Right renal cortex interstitium (tissue), 3 donors: ENCODE measurements at regions not wholly inside any gene's neighbourhood (a gene's known extent, or its start where the extent isn't known, plus 50 kb on each side); places are given as distances from the start of the nearest gene placed in this dataset.
"Not testable (repeated sequence)": the region's sequence is repeated elsewhere in the genome, so short reads cannot be mapped to it uniquely, and the experiment has no call there.

Experiments
- DNase-seq, 3 donors: peaks; one replicate each; pipeline ENCODE4 v3.0.0-alpha.2; 2013; ENCODE audit warnings: low read depth in 3 of 3, low spot score in 2 of 3

- DNase-seq, result no peak
These were observed 224.4 kb upstream of the EXOC2 start for GRCh38 chr6:917296-917695.

DNA sequence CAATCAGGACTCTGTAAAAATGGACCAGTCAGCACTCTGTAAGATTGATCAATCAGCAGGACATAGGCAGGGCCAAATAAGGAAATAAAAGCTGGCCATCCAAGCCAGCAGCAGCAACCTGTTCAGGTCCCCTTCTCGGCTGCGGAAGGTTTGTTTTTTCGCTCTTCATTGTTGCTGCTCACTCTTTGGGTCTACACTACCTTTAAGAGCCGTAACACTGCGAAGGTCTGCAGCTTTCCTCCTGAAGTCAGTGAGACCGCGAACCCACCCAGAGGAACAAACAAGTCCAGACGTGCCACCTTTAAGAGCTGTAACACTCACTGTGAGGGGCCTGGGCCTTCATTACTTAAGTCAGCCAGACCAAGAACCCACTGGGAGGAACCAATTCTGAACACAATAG lies 223.2 kb upstream of the EXOC2 start:
- no peak for DNase-seq

- DNase-seq, result no peak
These were observed 220.2 kb upstream of the EXOC2 start for GRCh38 chr6:912871-913835.

DNA sequence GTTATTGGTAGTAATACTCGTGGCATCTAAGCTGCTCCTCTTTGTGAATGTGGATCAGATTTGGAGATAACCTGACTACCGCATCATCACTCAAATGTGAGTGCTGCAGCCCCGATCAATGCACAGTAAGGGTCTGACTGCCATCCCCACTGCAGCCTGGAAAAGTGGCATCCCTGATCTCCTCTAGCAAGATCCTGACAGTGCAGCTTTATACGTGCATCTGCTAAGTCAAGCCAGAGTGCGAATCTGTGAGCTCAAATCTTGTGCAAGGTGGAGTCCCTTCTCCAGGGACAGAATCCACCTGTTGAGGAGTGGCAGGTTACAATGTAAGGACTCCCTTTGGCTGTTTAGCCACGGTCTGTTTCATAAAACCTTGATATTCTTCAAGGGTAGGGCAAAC lies 215.0 kb upstream of the EXOC2 start:
- DNase-seq, result no peak

- no peak for DNase-seq
These were observed 214.0 kb upstream of the EXOC2 start for GRCh38 chr6:906920-907319.

DNA sequence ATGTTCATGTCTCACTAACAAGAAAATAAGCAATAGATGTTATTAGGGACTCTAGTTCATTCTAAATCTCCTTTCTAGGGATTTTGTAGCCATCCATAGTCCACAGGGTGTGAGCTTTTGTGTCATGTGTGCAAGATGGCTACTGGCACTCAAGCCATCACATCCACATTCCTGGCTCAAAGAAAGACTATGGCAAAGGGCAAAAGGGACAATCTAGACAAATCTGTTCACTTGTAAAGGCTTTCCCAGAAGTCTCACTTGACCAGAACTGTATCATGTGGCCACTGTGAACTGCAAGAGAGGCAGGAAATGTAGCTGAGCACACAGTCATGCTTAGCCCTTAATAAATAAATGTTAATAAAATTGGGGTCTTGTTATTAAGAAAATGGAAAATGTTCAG lies 212.6 kb upstream of the EXOC2 start:
- no peak for DNase-seq

DNA sequence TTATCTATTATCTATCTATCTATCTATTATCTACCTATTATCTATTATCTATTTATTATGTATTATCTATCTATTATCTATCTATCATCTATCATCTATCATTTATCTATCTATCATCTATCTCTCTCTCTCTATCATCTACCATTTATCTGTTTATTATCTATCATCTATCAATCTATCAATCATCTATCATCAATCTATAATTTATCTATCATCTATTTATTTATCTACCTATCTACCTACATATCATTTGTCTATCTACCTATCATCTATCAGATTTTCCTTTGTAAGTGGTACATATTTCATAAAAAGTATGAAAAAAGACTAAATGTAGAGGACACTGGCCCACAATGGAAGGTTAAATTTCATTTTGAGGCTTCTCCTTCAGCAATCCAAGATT lies 212.1 kb upstream of the EXOC2 start:
- DNase-seq, result no peak

DNA sequence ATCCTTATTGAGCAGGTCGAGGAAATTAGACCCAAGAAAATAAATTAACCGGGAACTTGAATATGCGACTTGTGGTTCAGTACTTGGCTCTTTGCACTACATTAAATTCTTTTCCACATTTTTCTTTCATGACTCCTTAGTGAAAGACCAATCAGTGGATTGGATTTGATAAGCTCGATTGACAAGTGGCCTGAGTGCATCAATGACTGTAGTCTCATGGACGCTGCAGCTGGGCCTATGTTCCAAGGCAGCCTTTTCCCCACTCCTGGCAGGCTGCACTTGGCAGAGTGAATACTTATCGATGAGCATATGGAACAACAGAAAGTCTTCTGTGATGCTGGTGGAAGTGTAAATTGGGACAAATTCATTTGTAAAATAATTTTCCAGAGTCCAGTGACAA lies 210.8 kb upstream of the EXOC2 start:
- no peak for DNase-seq

GRCh38 chr6:901696-902460 lies 208.9 kb upstream of the EXOC2 start:
- no peak for DNase-seq

DNA sequence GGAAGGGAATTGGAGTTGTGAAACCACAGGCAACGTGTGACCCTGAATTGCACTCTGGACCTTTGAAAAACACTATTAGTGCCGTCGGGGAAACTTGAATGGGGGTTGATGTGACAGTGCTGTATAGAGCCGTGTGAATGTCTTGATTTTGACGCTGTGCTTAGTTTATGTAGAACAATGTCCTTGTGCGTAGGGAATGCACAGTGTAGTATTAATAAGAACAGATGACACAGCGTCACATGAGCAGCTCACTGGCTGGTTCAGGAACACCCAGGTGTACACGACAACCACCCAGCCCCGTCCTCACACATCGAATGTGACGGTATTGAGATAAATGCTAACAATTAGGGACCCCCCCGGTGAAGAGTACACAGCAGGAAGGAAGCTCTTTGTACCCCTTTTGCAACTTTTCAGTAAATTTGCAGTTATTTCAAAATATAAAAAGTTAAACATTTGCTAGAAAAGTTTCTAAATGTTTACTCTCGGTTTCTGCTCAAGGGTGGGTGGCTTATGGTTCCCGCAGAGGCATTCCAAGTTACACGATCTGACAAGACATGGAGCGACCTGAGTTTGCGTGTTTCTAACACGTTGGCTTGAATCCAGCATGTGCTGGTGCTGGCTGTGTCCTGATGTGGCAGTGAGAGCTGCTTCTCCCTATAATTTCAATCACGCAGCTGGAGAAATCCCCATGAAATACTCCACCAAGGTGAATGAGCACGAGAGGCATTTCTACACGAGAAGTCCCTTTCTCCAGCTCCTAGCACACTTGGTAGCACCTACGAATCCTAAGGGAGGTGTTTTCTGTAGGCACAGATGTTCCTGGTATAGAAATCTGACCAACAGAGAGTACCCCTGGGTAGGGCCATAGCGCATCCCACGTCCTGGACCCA lies 208.0 kb upstream of the EXOC2 start:
- no peak for DNase-seq

DNA sequence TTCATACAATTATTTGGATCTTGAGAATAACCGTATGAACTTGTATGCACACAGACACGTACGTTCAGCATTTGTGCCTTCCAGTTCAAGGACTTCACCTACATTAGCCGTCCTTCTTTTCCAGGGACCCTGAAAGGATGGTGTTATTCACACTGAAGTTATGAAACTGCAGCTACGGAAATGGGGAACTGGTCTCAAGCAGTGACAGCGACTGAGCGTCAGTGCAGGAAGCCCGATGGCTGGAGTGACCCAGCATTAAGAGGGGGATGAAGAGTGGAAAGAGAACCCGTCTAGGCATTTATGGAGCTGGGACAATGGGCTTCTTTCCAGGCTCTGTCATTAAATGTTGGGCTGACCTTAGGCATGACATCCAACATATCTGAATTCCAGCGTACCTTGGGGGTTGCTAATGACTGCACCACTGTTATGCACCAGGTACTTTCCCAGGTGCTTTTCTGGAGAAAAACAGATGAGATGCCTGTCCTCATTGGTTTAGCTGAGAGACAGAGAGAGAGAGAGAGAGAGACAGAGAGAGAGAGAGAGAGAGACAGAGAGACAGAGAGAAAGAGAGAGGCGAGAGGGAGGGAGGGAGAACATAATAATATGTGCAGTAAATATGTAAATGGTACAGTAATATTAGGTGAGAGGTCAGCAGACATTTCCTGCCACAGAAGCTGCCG lies 204.7 kb upstream of the EXOC2 start:
- DNase-seq, result no peak

- DNase-seq, result no peak
These were observed 201.3 kb upstream of the EXOC2 start for GRCh38 chr6:894274-894673.

DNA sequence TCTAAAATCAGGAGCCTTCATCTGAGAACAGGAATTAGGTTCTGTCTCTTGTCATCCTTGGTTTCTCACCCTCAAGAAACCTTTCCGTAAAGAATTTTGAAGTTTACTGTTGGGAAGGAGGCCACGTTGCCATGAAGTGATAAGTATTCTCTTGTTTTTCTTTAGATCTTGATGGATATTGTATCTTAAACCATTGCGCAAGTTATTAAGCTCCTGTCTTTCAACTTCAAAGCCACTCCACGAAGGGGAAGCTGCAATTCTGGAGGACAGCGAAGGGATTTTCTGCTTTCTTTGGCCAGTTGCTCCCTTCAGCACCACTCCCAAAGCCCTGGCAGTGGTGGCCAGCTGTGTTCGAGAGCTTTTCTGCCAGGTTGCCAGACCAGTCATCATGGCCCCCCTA lies 198.1 kb upstream of the EXOC2 start:
- DNase-seq, result no peak

DNA sequence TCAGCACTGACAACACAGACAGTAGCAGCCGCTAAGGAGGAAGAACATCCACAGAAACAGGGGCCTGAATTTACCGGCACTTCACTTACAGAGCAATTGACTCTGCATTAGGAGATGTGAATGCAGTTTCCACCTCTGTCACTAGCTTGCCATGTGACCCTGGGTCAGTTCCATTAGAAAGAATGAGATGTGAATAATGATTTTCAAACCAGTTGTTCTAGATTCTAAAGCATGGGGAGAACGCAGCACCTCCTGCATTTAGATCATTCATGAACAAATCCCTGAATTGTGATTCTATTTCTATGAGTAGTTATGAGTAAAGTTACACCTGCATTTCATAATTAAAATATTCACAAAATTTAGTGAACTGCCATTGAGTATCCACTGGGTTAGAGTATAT lies 197.3 kb upstream of the EXOC2 start:
- DNase-seq, result no peak

- no peak for DNase-seq
These were observed 194.8 kb upstream of the EXOC2 start for GRCh38 chr6:887583-888235.

- DNase-seq, result not testable (repeated sequence)
These were observed 193.2 kb upstream of the EXOC2 start for GRCh38 chr6:886116-886515.

GRCh38 chr6:885051-885590 lies 192.2 kb upstream of the EXOC2 start:
- DNase-seq, result no peak

- no peak for DNase-seq
These were observed 191.6 kb upstream of the EXOC2 start for GRCh38 chr6:884570-884969.

DNA sequence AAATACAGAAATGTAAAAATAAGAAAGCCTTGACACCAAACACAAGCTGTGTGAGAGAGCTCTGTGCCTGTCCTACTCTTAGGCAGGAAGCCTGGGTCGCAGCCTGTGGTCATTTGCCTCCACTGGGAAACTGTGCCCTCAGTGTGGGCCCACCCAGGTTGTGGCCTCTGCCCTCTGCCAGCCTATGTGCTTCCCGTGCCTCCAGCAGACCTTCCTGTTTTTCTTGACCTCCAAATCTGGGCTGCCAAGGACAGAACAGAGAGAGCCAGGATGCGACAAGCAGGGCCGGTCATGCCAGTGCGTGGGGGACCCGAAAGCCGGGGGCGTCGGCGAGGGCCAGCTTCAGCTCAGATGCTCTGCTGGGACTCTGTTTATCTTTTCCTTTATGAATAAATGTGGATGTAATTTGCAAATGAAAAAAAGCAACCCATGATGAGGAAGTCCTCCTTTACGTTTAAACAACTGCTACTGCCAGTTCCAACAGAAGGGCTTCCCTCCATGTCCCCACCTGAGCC lies 189.2 kb upstream of the EXOC2 start:
- no peak for DNase-seq
